C4-2B (cell line): ENCODE measurements at regions not wholly inside any gene's neighbourhood (a gene's known extent, or its start where the extent isn't known, plus 50 kb on each side); places are given as distances from the start of the nearest gene placed in this dataset.

Experiments used
- H3K27ac ChIP-seq: fragments of 450-650 bp; 2 replicates; pipeline ENCODE4 v1.5.1; 2017
- ZFX ChIP-seq: fragments of 450-650 bp; IDR thresholded peaks from 2 replicates; pipeline ENCODE4 v1.6.1; 2017
- TF ChIP-seq, protein P1 (sequence below): fragments of 450-650 bp; conservative IDR thresholded peaks from 2 replicates; pipeline ENCODE4 v1.5.1; 2017; ENCODE audit warnings: mild to moderate bottlenecking

DNA sequence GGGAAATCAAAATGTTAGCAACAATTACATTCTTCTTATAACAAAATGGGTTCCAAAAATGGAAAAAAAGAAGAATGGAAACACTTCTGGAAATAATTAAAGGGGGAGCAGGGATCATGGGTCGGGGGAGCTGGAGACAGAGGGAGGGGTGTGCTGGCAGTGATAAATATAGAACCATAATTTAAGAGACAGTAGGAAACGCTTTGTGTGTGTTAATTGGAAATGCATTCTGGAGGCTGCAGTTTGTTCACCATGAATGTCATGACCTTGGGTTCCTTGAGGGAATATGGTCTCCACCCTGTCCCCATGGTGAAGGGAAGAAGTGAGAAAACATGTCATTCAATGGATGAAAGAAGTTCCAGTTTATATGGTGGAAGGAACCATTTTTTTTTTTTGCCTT lies 540.7 kb downstream of the TNS1 start:
- no peak for TF ChIP-seq ZFX
- TF ChIP-seq, protein P1, sequence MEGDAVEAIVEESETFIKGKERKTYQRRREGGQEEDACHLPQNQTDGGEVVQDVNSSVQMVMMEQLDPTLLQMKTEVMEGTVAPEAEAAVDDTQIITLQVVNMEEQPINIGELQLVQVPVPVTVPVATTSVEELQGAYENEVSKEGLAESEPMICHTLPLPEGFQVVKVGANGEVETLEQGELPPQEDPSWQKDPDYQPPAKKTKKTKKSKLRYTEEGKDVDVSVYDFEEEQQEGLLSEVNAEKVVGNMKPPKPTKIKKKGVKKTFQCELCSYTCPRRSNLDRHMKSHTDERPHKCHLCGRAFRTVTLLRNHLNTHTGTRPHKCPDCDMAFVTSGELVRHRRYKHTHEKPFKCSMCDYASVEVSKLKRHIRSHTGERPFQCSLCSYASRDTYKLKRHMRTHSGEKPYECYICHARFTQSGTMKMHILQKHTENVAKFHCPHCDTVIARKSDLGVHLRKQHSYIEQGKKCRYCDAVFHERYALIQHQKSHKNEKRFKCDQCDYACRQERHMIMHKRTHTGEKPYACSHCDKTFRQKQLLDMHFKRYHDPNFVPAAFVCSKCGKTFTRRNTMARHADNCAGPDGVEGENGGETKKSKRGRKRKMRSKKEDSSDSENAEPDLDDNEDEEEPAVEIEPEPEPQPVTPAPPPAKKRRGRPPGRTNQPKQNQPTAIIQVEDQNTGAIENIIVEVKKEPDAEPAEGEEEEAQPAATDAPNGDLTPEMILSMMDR, result no peak
- H3K27ac ChIP-seq, result no peak overlapping the region

DNA sequence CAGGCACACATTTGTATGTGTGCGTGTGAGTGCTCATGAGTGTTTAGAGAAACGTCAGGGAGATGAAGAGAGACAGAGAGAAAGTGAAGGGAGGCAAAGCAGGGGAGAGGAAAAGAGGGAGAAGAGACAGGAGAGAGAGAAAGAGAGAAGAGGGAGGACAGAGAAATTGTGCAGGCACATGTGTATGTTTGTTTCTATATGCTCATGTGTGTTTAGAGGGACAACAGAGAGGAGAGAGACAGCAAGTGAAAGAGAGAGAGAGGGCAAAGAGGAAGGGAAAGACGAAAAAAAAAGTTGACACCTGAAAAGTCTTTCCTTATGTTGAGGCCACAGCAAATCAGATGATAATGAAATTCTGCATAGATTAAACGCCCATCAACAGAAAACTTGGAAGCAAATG lies 541.1 kb downstream of the TNS1 start:
- H3K27ac ChIP-seq, result no peak overlapping the region
- TF ChIP-seq ZFX, result no peak
- TF ChIP-seq, protein P1, result no peak

DNA sequence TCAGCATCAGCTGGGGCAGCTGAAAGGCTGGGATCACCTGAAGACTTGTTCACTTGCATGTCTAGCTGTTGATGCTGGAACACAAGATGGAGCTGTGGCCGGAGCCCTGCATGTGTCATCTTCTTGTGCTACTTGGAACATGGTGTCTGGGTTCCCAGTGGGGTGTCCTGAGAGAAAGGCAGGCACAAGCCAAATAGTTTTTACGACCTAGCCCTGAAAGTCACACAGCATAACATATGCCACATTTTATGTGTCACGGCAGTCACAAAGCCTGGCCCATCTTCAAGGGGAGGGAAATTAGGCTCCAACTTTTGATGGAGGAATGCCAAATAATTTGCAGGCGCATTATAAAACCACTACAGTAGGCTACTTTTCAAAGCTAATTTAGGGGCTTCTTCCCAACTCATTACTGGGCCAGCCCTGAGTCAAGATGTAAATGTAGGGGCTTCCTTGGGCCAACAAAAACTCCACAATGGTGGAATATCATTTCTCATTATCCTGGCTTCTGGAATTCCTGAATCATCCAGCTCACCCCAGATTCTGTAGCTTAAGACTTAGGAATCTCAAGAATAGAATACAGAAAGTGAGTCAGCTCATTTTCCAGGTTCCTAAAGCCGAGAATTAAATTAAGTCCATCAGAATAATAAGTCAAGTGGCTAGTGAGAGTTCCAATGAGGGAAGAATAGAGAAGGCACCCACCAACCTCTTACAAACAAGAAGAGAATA lies 543.0 kb downstream of the TNS1 start:
- TF ChIP-seq, protein P1, result no peak
- no peak for TF ChIP-seq ZFX
- H3K27ac ChIP-seq, result no peak overlapping the region

DNA sequence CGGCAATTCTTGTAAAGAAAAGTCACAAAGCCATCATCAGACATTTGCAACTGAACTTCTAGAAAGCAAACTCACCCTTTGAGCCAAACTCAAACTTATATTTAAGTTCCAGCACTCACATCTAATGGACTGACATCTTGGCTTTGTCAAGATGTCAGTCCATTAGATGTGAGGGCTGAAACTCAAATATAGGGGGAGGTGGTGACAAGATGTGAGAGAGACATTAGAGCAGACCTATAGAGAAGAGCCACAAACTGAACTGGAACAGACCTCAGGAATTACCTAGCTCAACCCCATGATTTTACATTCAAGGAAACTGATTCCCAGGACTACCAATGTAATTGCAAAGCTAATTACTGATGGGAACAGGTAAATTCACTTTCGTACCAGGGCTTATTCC lies 543.8 kb downstream of the TNS1 start:
- TF ChIP-seq ZFX, result no peak
- TF ChIP-seq, protein P1, result no peak
- H3K27ac ChIP-seq, result no peak overlapping the region

DNA sequence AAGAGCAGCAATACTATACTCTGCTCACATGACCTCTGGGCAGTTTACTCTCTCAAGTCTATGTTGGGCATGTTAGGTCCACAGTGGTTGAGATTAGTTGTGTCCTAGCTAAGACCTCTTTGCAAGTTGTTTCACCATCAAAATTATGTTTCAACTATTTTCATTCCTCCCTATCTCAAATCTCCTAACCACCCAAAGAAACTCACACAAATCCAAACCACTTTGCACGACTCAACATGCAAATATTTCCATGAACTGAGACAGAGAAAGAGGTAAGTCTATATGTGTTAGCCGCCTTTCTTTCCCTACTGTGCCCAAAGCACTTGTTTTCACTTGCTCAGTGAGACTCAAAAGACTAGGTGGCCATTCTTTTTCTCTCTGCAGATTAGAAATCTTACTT lies 546.8 kb downstream of the TNS1 start:
- TF ChIP-seq ZFX, result no peak
- TF ChIP-seq, protein P1, result no peak
- no peak overlapping the region for H3K27ac ChIP-seq

DNA sequence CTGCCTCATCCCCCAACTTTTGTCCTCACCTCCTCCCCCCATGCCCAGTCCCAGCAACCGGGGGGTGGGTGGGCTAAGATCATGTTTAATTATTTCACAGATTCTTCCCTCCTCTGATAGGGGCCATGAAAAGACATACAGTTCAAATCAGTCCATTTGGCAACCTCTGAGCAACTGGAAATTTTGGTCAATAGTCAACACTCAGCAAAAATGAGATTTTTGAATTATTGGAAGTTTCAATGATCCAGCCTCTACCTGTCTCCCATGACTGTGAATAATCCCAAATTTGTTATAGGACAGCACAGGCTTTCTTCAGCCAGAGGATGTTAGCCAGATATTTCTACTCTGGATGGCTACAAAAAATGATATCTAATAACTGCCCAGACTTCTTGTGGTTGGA lies 549.9 kb downstream of the TNS1 start:
- no peak overlapping the region for H3K27ac ChIP-seq
- TF ChIP-seq ZFX, result no peak
- TF ChIP-seq, protein P1, result no peak

DNA sequence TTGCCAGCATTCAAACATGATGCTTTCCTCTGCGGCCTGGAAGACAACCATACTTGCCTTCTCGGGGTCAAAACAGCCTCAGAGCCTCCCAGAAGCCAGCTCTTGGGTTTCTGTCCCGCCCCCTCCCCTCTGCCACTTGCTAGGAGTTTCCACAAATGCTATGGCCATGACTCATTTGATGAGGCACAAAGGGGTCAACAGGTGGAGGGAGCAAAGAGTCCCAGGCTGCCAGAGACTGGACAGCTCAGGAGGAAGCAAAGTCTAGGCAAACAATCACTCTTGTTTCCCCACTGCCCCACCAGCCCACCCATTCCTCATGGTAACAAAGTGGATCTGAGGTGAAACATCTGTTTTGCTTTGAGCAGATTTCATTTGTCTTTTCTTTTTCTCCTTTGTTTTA lies 551.1 kb downstream of the TNS1 start:
- H3K27ac ChIP-seq, result no peak overlapping the region
- TF ChIP-seq ZFX, result no peak
- TF ChIP-seq, protein P1, result no peak
